GM12874 (cell line): ENCODE measurements at regions not wholly inside any gene's neighbourhood (a gene's known extent, or its start where the extent isn't known, plus 50 kb on each side); places are given as distances from the start of the nearest gene placed in this dataset.

ENCODE experiments used
- TF ChIP-seq, protein P1 (sequence below): IDR thresholded peaks from 2 replicates; pipeline ENCODE4 v1.5.1; 2011; ENCODE audit warnings: low read depth, mild to moderate bottlenecking, control low read depth, low read length, moderate library complexity; ENCODE audit not compliant: insufficient read depth

DNA sequence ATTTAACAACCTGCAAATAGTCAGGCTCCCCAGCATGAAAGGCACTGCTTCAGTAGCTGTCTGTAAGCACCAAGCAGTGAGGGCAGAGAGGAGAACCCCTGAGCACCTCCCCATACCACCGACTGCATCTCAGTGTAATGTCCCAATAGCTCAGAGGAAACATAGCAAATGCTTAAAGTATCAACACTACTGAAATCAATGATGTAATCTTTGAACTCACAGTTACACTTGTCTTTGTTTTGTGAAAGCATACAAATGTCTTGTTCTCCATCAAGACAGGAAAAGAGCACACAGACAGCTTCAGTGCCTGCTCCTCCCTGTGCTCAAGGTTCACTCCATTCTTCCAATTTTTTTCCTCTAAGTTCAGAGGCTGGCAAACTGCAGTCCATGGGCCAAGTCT is 94.7 kb downstream of the IRS2 start:
- TF ChIP-seq, protein P1, sequence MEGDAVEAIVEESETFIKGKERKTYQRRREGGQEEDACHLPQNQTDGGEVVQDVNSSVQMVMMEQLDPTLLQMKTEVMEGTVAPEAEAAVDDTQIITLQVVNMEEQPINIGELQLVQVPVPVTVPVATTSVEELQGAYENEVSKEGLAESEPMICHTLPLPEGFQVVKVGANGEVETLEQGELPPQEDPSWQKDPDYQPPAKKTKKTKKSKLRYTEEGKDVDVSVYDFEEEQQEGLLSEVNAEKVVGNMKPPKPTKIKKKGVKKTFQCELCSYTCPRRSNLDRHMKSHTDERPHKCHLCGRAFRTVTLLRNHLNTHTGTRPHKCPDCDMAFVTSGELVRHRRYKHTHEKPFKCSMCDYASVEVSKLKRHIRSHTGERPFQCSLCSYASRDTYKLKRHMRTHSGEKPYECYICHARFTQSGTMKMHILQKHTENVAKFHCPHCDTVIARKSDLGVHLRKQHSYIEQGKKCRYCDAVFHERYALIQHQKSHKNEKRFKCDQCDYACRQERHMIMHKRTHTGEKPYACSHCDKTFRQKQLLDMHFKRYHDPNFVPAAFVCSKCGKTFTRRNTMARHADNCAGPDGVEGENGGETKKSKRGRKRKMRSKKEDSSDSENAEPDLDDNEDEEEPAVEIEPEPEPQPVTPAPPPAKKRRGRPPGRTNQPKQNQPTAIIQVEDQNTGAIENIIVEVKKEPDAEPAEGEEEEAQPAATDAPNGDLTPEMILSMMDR, result no peak

DNA sequence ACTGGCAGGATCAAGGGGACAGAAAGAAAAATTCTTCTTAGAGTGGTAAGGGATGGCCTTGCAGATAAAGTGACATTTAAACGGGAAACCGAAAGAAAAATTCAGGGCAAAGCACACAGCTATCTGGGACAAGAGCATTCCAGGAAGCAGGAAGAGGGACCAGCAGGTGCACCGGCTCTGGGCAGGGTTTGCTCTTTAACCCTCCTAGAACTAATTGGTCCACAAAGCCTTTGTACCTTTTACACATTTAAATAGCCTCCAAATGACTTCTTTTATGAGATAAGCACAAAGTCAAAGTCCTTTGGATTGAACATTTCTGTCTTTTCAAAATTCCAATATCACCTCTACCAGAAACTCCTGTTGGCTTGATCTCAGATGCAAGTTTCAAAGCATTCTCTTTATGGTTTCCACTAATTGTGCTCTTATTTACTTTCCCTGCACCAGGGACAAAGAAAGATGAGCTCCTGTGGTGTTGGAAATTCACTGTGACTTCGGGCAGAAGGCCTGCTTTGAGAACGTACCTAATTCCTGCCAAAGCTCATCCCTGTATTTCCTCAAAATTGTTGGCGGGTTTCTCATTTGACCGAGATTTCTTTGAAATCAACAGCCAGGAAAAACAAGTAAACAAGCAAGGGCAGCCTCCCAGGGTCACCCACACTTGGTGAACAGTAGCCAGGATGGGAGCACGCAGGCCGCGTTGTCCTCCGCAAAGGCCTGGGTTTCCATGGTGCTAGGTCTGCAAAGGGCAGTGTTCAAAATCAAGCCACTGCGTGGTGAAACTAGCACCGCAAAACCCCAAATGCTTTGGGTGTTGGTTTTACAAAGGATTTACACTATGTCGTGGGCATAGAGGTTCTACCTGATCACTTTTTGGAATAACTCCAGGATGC is 98.6 kb downstream of the IRS2 start:
- TF ChIP-seq, protein P1, result no peak

DNA sequence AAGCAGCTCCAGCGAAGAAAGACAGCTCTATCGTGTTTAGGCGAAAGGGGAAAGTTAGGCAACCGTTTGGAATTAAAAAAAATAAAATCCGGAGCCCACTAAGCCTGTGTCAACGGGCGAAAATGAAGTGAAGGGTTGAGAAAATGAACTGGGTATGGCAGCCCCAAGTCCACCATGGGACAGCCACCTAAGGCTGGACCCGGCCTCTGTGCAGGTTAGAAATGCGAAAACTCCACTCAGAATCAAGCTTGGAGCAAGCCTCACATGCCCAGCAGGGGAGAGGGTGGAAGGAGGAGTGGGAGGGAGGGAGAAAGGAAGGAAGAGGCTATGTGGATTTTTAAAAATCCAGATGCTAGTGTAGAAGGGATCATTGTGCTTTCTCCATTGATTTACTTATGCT is 101.2 kb downstream of the IRS2 start:
- TF ChIP-seq, protein P1, result no peak

DNA sequence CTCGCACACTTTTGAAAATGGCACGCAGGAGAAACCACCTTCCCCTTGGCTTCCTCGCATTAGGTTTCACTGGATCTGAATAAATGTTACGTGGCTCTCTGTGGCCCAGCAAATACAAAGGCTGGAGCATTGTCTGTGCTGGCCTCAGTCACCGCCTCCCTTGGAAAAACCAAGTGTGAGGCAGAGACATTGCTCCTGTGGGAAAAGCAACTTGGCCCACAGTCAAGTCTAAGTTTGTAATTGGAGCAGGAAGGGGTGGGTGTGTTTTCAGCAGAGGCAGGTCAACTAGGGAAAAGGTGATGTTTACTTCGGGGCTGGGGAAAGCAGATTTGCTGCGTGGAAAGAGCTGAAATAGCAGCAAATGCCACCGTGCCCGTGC is 101.6 kb downstream of the IRS2 start:
- TF ChIP-seq, protein P1, result no peak

DNA sequence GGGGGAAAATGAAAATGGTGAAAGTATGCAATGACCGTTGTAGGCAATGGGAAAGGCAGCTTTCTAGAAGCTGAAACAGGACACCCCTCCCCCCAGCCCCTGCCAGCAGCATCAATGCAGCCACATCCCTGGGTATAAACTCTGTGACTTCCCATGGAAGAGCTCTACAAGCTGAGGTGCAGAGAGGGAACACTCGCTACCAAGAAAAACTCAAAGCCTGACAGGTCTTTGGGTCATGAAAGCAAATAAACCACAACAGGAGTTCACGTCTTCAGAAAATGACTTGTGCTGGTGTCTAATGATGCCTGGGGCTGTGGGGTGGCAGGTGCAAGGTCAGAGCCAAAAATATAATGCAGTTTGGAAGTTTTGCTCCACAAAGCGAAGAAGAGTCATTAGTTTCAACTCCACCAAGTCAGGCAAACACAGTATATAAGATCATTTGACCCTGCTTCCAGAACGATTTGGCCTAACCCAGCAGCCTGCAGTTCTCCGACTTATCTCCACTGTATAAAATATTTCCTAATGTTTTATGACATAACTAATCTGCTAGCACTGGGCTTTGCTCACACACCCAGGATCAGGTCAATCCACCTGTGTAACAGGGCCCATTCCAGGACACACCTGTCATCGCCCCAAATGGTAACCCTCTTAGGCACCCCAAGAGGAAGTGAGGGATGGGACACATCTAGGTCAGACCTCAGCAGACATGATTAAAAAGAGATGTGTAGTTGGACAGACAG is 102.1 kb downstream of the IRS2 start:
- TF ChIP-seq, protein P1, result no peak

DNA sequence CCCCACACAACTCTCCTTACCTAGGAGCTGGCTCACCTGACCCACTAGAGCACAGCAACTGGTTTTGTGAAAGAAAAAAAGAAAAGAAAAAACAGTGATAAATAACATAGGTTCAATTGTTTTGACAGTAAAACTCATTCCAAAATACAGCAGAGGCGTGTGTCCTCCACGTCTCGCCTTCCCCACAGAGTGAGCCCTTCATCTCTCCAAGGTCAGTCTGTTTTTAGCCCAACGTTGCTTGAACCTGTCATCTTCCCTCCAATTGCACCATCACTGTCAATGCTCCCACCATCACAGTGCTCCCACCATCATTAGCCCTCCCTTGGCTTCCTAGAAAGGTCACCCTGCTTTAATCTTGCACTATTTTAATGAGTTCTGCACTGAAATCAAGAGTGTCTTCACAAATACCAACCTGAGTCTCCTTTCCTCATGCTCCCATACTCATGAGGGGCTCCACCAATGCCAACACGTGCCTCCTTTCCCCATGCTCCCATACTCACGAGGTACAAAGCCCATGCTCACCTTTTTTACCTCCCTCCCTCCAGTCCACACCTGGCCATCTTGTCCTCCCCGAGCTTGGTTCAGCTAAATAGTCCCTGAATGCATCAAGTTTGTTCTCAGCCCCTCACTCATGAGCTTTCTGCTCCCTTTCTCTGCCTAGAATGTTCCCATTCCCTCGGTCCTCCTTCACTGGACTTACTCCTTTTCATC is 103.7 kb downstream of the IRS2 start:
- TF ChIP-seq, protein P1, result no peak

DNA sequence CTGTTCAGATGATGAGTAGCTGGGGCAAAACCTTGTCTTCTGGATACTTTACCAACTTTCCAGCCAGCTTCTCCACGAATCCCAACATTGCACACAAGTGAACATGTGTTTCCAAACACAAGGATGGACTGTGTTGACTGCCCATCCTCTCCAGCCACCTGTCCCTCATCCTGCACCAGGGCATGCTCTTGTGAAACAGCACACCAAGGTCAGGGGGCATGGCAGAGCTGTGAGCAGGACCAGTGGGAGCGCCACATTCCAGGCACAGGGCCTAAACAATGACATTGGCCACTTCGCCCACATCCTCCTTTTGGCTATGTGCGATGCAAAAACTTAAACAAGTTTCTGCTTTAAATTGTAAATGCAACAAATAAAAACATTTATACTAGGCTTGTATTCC is 105.5 kb downstream of the IRS2 start:
- TF ChIP-seq, protein P1, result no peak
